NAMALWA (cell line): ENCODE measurements at regions not wholly inside any gene's neighbourhood (a gene's known extent, or its start where the extent isn't known, plus 50 kb on each side); places are given as distances from the start of the nearest gene placed in this dataset.
"Not testable (repeated sequence)": the region's sequence is repeated elsewhere in the genome, so short reads cannot be mapped to it uniquely, and the experiment has no call there.

Experiments used
- DNase-seq: peaks from one replicate; pipeline ENCODE4 v3.0.0-alpha.2; 2015; ENCODE audit warnings: low spot score

DNA sequence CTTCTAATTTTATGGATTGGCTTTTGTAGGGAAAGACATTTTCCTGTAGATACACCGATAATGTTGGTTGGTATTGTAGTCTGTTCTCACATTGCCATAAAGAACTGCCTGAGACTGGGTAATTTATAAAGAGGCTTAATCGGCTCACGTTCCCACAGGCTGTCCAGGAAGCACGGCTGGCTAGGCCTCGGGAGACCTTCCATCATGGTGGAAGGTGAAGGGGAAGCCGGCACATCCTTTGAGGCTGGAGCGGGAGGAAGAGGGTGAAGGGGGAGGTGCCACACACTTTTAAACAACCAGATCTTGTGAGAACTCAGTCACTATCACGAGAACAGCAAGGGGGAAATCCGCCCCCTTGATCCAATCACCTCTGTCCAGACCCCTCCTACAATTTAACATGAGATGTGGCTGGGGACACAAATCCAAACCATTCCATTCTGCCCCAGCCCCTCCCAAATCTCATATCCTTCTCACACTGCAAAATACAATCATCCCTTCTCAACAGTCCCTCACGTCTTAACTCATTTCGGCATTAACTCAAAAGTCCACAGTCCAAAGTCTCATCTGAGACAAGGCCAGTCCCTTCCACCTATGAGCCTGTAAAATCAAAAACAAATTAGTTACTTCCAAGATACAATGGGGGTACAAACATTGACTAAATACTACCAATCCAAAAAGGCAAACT is 66.7 kb upstream of the EIF5 start:
- DNase-seq: no peak

- DNase-seq: no peak
Measured at GRCh38 chr14:103271189-103271588, 62.8 kb upstream of the EIF5 start.

DNA sequence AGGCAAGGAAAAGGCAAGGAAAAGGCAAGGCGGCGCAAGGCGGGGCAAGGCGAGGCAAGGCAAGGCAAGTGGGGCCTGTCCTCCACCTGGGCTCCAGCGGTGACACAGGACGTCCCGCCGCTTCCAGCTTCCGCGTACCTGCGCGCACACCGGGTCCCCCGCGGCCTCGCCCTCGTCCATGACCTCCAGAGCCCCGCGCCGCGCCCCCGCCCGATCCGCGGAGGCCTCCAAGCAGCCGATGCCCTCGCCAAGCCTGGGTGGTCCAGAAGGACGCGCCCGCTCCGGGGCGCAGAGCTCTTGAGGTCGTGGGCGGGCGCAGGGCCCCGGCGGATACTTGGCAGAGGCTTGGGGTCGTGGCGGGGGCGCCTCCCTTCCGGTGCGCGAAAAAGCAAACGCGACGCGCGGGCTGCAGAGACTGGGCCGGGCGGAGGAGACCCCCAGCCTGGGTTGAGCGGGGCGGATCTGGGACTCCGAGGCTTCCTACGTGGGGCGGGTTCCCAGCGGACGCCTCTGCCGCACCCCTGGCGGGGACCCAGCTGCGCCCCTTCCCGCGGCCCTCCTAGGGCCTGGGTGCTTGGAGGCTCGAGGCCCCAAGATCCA is 60.8 kb upstream of the EIF5 start:
- DNase-seq: no peak

DNA sequence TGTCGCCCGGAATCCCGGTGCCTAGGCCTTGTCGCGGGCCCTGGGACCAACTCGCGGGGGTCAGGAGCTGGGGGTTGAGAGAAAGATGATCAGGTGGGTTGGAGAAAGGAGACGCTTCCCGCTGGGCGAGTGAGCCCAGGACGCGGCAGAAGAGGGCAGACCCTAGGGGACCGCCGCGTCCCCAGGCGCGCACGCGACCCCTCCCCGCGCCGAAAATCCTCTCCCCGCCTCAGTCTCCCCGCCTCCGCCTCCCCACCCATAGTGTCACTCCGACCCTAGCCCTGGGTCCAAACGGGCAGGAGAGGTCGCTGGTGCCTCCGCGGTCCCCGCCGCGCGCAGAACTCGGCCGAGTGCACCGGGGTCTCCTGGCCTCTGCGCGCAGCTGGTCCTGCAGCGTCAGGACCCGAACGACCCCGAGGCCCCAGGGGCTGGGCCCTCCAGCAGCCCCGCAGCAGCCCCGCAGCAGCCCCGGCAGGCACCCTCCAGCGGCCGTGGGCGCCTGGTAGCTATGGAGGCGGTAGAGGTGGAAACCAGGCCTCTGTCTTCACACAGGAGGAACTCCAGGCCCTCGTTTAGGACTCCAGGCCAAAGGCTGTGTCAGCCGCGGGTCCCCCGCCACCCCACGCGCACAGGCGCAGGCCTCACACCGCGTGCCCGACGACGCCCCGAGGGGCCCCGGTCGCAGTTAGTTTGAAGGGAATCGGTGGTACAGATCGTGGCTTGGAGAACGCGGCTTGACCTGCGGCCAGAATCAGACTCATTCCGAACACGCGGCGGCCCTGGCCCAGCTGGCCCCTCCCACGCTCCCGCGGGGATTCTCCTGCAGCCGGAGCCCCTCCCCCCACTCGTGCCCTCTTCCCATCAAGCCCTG is 60.1 kb upstream of the EIF5 start:
- no peak for DNase-seq

GRCh38 chr14:103275000-103275399 is 59.0 kb upstream of the EIF5 start:
- DNase-seq: no peak

DNA sequence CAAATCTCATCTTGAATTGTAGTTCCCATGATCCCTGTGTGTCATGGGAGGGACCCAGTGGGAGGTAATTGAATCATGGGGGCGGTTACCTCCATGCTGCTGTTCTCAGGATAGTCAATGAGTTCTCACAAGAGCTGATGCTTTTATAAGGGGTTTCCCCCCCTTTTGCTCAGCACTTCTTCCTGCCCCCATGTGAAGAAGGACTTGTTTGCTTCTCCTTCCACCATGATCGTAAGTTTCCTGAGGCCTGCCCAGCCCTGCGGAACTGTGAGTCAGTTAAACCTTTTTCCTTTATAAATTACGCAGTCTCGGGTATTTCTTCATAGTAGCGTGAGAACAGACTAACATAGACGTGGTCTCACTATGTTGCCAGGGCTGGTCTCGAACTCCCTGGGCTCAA is 56.1 kb upstream of the EIF5 start:
- DNase-seq: no peak

GRCh38 chr14:103279142-103280025 is 54.7 kb upstream of the EIF5 start:
- no peak for DNase-seq

DNA sequence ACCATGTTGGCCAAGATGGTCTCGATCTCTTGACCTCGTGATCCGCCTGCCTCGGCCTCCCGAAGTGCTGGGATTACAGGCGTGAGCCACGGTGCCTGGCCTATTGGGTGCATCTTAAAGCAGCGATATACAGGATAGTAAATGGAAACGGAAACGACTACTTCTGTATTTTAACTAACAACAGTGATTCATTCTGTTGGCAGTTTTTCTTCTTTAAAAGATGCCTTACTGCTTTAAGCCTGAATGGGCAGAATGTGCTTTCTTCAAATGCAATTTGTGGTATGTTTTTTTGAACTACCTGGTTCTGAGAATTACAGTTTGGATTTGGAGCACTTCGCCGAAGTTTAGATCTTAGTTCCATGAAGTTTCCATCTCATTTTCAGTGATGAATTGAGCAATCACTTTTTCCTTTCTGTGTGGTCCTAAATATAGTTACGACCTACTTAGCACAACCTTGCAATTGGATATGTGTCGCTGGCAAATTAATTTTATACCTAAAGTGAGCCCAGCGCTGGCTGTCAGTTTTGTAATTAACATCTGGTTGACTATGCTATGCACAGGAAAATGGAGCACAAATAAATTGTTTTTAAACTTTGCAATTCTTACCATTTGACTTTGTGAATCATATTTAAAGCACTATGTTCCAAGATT is 53.6 kb upstream of the EIF5 start:
- no peak for DNase-seq

GRCh38 chr14:103281496-103282231 is 52.4 kb upstream of the EIF5 start:
- DNase-seq: no peak

GRCh38 chr14:103282309-103282708 is 51.7 kb upstream of the EIF5 start:
- DNase-seq: not testable (repeated sequence)

GRCh38 chr14:103282932-103283331 is 51.1 kb upstream of the EIF5 start:
- no peak for DNase-seq

GRCh38 chr14:103283916-103284315 is 50.1 kb upstream of the EIF5 start:
- DNase-seq: no peak
